ENCODE measurements at regions not wholly inside any gene's neighbourhood (a gene's known extent, or its start where the extent isn't known, plus 50 kb on each side); places are given as distances from the start of the nearest gene placed in this dataset.
"Not testable (repeated sequence)": the region's sequence is repeated elsewhere in the genome, so short reads cannot be mapped to it uniquely, and the experiment has no call there.

- TF ChIP-seq CTCF, EZH2phosphoT487, EZH2 (IDR thresholded peaks at IDR 0.05): not testable (repeated sequence)
Observed at GRCh38 chr6:57946084-57946768, 628.8 kb downstream of the PRIM2 start.
